Natural killer cell treated with Interleukin-12 subunit alpha and Interleukin-12 subunit beta and Interleukin-15 and Interleukin-18, amount 100 ng/mL, for 72 hours (primary cell): ENCODE measurements at regions not wholly inside any gene's neighbourhood (a gene's known extent, or its start where the extent isn't known, plus 50 kb on each side); places are given as distances from the start of the nearest gene placed in this dataset.

ENCODE experiments used
- ATAC-seq, 2 donors: fragments of 150-1000 bp; cut with Tn5 transposase in 1 of 2; sonication (Bioruptor Pico), chemical (Tn5 transposase) in 1 of 2; 2 replicates each; pipeline ENCODE4 v1.10.0; 2021
- DNase-seq: peaks from one replicate; pipeline ENCODE4 v3.0.0; 2022; ENCODE audit warnings: low spot score
- H3K27ac Mint-ChIP-seq, 2 donors: 1 replicate in 1 of 2; 2 replicates in 1 of 2; pipeline ENCODE4 v1.8.0; 2022; ENCODE audit warnings: mixed read lengths in 2 of 2, mild to moderate bottlenecking in 1 of 2, moderate library complexity in 1 of 2
- H3K27me3 Mint-ChIP-seq, 2 donors: 1 replicate in 1 of 2; 2 replicates in 1 of 2; pipeline ENCODE4 v1.8.0; 2022; ENCODE audit warnings: mixed read lengths in 2 of 2
- H3K36me3 Mint-ChIP-seq: one replicate; pipeline ENCODE4 v1.8.0; 2022; ENCODE audit warnings: mixed read lengths
- H3K4me1 Mint-ChIP-seq, 2 donors: 1 replicate in 1 of 2; 2 replicates in 1 of 2; pipeline ENCODE4 v1.8.0; 2022; ENCODE audit warnings: low read depth in 2 of 2, mixed read lengths in 2 of 2, mild to moderate bottlenecking in 1 of 2
- H3K4me3 Mint-ChIP-seq: one replicate; pipeline ENCODE4 v1.8.0; 2022; ENCODE audit warnings: mixed read lengths
- H3K9me3 Mint-ChIP-seq: 2 replicates; pipeline ENCODE4 v1.8.0; 2022; ENCODE audit warnings: mixed read lengths

DNA sequence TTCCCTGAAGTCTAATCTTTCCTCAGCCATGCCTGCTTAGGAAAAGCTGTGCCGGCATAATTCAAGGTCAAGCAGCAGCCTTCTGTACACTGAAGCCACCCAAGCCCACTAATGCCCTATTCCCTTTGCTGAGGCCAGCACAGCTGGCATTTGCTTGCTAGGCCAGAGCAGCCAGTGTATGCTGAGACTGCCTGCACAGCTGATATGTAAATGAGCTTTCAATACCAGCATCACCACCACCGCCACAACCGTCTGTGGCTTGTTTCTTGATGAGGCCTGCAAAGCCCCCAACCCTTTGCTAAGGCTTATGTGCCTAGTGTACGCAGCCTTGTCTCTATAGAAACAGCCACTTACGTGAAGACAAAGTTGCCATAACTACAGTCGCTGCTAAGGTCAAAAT lies 56.3 kb upstream of the TNRC6B start:
- Mint-ChIP-seq H3K27me3 (no peaks in the 10 kb centered on the region), H3K36me3 (no peaks in the 10 kb centered on the region), H3K4me1 (peaks cover 33 to 36% of the 10 kb centered on the region in 2 donors), H3K4me3 (no peak overlapping the region), H3K27ac (peak overlapping the region in 1 of 2 donors; percentile 59), H3K9me3 (no peaks in the 10 kb centered on the region)
- DNase-seq (no peak), ATAC-seq (peak; percentile 24 to 44)

DNA sequence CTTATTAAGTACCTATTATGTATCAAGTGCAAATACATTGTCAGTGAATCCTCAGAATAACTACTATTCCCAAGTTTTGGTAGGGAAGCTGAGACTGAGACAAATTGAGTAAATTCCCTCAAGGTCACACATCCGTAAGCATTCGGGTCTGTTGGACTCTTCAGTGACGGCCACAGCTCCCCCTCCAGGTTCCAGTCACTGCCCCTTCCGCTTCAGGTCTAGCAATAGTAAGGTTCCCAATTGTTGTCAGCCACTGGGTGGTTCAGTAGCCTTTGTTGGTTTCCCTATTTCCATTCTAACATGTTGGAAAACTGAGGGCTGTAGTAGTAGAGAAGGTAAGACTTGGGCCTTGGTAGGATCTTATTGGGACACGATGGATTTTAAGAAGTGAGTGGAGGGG lies 54.9 kb upstream of the TNRC6B start:
- no peak for DNase-seq
- peak overlapping the region in 1 of 2 donors; percentile 32 for H3K27ac Mint-ChIP-seq
- peaks cover 27 to 30% of the 10 kb centered on the region in 2 donors for H3K4me1 Mint-ChIP-seq
- no peak for ATAC-seq
- no peaks in the 10 kb centered on the region for H3K27me3 Mint-ChIP-seq
- no peaks in the 10 kb centered on the region for H3K9me3 Mint-ChIP-seq
- no peak overlapping the region for H3K4me3 Mint-ChIP-seq
- H3K36me3 Mint-ChIP-seq, result no peaks in the 10 kb centered on the region

- H3K4me3 Mint-ChIP-seq, result no peak overlapping the region
- H3K4me1 Mint-ChIP-seq, result peaks cover 24 to 30% of the 10 kb centered on the region in 2 donors
- DNase-seq (no peak), ATAC-seq (no peak)
- no peaks in the 10 kb centered on the region for H3K36me3 Mint-ChIP-seq
- no peaks in the 10 kb centered on the region for H3K9me3 Mint-ChIP-seq
- H3K27me3 Mint-ChIP-seq, result no peaks in the 10 kb centered on the region
- H3K27ac Mint-ChIP-seq, result peak overlapping the region in 1 of 2 donors; percentile 32
These were observed 54.3 kb upstream of the TNRC6B start for GRCh38 chr22:40123387-40123786.
